CD4-positive, alpha-beta T cell treated with Interferon alpha-2 for 1 hour (primary cell): ENCODE measurements at regions not wholly inside any gene's neighbourhood (a gene's known extent, or its start where the extent isn't known, plus 50 kb on each side); places are given as distances from the start of the nearest gene placed in this dataset.
"Not testable (repeated sequence)": the region's sequence is repeated elsewhere in the genome, so short reads cannot be mapped to it uniquely, and the experiment has no call there.

ENCODE experiments used
- DNase-seq, 2 donors: peaks; one replicate each; pipeline ENCODE4 v3.0.0-alpha.2; 2020 to 2022

DNA sequence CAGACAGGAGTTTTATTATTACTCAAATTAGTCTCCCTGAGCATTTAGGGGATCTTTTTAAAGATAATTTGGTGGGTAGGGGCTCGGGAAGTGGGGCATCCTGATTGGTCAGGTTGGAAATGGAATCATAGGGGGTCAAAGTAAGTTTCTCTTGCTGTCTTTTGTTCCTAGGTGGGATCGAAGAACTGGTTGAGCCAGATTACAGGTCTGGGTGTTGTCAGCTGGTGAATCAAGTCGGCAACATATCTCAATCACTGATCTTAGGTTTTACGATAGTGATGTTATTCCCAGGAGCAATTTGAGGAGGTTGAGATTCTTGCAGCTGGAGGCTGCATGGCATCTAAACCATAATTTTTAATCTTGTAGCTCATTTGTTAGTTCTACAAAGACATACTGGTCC lies 629.5 kb upstream of the AMOT start:
- DNase-seq, result no peak

DNA sequence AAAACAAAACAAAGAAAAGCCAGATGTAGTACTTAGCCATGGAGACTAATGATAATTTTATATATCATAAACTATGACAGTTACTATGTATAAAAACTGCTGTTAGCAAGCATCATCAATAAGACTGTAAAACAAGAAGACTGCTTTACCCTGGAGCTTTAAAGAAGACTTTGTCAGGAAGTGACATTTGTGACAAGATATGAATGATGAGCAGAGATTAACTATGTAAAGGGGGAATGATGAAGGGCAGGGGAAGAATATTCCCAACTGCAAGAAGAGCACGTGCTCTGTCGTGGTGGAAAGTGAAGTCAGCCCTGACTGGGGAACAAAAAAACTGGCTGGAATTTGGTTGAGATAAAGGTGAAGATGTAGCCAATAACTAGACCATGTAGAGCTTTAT lies 617.1 kb upstream of the AMOT start:
- DNase-seq, result no peak

DNA sequence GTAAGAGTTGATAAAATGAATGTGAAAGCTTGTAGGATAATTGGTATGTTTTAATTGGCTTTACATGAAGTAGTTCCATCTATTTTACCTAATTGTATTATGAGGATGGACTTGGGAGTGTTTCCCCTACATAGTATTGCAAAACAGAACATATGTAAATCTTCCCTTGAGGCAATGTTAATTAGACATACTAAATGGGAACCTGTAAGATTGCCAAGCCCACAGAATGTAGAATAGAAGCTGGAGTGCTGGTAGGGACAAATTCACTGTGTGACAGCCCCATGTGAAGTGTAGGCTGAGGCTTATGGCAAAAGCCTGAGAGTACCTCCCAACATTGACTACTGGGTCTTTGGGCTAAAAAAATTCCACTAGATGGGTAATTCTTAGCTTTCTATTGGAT lies 615.0 kb upstream of the AMOT start:
- DNase-seq, result no peak

DNA sequence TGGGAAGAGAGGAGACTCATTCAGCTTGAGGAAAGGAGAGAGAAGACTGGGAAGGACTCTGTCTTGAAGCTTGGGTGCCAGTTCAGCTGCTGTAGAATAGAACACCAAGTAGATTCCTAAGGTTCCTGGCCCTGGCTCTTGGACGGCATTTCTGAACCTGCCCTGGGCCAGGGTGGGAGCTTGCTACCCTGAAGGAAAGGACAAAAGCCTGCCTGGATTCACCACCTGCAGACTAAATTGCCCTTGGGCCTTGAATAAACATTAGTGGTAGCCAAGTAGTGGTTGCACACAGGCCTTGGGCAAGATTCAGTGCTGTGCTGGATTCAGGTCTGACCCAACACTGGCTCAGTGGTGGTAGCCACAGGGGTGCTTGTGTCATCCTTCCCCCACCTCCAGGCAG lies 588.4 kb upstream of the AMOT start:
- DNase-seq, result no peak

DNA sequence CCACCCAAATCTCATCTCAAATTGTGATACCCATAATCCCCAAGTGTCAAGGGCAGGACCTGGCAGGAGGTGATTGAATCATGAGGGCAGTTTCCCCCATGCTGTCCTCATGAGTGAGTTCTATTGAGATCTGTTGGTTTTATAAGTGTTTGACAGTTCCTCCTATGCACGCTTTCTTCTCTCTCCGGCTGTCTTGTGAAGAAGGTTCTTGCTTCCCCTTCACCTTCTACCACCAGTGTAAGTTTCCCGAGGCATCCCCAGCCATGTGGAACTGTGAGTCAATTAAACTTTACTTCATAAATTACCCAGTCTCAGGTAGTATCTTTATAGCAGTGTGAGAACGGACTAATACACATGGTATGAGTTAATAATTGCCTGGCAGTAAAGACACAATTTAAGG lies 581.7 kb upstream of the AMOT start:
- no peak for DNase-seq

DNA sequence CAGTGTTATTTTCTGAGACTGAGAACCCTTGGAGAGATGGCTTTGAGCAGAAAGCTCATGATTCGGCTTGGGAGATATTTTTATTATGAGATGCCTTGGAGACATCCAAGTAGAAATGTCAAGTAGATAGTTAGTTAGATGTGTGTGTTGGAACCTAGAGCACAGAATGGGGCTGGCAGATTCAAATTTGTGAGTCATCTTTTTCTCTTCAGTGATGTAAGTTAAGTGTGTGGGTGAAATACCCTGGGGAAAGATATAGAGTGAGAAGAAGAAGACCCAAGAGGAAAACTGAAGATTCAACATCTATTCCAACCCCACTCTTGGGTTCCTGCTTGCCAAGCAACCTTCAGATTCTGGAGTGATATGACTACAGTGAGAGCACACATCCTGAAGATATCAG lies 580.8 kb upstream of the AMOT start:
- no peak for DNase-seq

DNA sequence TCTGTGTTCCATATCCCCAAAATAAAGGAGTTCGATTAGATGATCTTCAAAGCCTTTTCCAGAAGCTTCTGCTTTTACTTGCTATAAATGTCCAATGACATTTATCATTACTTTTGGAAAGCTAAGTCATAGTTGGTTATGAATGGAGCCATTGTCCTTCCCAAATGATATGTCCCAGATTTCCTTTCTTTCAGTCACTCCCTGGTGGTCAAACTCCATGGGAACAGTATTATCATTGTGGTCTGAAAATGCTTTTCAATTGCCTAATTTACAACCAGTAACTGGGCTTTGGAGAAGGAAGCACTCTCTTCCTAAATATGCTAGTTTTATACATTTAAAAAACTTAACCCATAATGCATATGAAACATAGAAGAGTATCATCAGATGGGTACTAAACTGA lies 571.5 kb upstream of the AMOT start:
- DNase-seq, result no peak

DNA sequence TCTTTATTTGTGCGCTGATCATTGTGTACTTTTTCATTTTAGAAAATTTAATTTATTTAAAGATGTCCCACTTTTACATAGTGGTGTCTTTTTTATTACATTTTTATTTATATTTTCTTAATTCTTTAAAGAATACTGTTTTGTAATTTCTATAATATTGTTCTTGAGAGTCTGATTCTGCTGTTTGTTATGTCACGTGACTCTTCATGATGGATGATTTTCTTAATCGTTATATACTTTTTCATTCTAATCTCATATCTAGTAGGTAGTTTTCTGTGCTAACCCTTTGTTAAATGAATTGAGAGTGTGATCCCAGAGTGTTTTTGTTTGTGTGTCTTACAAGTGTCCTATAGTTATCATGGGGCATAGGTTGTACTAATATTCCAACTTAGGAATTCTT lies 568.2 kb upstream of the AMOT start:
- no peak for DNase-seq

DNA sequence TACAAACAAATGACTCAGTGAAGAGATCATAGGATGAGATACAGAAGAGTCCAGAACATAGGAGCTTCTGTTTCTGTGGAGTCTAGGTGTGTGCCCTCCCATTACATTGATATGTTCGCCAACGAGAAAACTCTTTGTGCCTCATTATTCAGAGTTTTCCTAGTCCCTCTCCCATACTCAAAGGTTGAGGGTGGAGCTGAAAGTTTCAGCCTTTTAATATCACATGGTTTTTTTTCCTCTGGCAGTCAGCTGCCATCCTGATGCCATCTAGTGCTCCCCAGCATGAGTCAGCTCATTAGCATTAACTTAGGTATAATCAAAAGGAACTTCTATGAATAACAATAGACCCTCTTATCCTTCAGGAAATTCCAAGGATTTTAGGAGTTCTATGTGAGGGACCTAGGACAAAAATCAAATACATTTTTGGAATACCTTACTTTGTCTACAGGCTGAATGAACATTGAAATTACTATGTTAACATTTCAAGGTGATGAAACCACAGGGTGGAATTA lies 559.6 kb upstream of the AMOT start:
- DNase-seq, result no peak

DNA sequence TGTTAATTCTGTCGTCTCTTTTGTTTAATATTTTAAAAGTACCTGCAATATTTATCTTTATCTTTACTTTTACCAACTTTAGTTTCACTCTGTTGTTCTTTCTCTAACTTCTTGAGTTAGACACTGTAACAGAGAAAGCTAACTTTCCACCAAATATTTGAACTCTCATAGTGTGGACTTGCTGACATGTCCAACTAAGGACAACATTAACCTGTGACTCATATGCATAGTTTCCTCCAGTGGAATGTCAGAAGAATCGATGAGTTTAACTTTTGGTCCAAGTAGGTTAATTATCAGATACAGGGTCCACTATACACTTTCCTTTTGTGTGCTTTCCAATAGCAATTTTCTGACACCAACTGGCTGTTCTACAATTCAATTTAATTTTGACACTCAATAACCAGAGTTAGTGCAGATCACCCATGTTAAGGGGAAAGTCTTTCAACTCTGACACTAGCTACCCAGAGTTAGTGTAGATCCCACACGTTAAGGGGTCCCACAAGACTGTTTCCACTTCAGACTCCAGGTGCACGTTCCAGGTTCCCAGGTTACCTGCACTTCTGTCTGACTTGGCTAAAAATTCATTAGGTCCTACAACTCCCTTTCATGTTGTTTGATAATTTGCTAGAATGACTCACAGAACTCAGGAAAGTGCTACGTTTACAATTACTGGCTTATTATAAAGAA lies 559.0 kb upstream of the AMOT start:
- no peak for DNase-seq

DNA sequence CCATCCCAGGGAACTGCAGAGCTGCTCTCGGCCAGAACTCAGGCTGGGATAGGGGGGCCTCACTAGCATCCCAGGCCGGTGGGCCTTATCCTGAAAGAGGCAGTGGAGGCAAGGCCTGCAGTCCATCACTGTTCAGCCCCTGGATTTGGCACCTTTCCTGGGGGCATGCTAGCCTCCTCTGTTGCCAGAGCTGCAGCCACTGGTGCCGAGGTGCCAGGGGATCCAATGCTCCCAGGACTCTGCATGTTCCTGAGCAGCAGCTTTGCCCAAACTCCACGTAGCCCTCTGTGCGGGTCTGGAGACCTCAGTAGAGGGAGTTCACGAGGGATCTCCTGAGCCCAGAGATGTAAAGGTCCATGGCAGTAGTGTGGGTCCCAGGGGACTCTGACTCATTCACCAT lies 551.7 kb upstream of the AMOT start:
- DNase-seq, result no peak

DNA sequence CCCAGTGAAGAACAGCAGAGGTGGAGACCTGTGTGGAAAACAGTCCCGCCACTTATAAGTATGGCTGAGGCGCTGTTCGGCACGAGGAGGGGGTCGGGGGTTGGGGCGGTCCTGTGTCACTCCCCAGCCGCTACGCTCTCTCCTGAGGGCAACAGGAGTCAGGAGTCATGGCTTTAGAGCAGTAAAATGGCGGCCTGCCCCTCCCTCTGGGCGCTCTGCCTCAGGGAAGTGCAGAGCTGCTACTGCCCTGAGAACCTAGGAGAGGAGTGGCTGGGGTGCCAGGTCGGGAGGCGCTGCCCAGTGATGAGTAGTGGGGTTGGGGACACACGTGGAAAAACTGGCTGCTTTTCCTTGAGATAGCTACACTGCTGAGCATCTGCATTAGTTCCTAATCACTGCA lies 551.2 kb upstream of the AMOT start:
- DNase-seq, result no peak

DNA sequence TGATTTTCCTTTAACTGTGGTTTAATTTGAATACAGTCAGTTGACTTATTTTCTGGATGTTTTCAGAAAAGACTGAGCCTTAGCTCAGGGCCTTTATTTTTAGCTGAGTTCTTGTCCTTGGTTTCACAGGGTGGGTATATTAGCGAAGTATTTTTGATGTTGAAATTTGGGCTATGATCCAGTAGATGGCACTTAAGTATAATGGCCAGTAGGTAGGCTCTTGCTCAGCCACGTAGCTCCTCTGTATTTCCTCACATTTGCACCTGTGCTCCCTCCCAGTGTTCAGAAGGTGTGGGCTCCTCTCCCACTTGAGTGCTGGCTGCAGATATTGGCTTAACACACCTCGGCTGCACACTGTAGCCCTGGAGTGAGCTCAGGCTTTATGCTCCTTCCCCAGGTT lies 549.9 kb upstream of the AMOT start:
- no peak for DNase-seq

DNA sequence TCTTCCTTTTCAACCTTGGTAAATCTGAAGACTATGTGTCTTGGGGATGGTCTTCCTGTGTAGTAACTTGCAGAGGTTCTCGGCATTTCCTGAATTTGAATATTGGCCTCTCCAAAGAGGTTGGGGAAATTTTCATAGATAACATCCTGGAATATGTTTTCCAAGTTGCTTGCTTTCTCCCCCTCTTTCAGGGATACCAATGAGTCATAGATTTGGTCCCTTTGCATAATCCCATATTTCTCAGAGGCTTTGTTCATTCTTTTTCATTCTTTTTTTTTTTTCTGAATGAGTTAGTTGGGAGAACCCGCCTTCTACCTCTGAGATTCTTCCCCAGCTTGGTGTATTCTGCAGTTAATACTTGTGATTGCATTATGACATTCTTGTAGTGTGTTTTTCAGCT lies 549.2 kb upstream of the AMOT start:
- DNase-seq, result no peak

DNA sequence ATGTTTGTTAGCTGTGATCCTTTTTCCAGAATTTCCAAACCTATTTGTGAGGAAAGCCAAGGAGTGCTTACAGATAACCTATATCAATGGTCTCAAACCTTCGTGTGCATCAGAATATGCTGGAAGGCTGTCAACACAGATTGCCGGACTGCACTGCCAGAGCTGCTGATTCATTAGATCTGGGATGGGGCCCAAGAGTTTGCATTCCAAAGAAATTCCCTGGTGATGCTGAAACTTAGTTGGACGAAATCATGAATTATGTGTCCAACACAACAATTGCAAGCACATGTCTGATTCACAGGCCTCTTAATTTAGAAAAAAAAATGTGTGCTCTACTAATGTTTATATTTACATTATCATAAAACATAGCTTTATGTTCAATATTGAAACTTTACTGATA lies 544.0 kb upstream of the AMOT start:
- DNase-seq, result no peak

DNA sequence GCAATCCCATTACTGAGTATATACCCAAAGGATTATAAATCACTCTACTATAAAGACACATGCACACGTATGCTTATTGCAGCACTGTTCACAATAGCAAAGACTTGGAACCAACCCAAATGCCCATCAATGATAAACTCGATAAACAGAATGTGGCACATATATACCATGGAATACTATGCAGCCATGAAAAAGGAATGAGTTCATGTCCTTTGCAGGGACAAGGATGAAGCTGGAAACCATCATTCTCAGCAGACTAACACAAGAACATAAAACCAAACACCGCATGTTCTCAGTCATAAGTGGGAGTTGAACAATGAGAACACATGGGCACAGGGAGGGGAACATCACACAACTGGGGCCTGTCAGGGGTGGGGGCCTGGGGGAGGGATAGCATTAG lies 532.8 kb upstream of the AMOT start:
- not testable (repeated sequence) for DNase-seq

DNA sequence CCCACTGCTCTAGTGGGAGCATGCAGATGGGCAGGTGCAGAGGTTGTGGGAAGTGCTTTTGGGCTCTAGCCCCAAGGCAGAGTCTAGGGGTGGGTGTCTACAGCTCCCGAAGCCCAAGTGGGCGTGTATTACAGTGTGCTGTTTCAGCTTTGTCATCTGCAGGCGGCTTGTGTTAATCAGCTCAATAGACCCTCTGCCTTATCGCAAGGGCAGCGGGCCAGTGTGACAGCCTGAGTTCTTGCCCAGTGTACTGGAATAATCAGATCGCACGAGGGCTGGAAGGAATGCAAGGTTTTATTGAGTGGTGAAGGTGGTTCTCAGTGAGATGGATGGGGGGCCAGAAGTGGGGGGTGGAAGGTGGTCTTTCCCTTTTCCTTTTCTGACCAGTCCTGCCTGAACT lies 529.4 kb upstream of the AMOT start:
- no peak for DNase-seq

DNA sequence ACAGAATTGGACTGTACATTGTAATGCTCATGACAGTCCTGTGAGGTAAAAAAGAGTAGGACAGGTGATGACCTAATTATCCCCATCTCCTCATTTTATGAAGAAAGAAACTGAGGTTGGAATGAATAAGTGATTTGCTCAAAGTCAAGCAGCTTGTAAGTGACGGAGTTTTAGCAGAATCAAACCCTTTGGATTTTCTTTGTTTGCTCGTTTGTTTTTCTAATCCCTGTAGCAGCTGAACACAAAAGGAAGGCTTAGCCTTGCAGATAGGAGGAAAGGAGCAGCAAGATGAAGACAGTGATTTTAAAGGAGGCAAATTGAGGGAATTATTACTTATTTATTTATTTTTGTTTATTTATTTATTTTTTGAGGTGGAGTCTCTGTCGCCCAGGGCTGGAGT lies 528.4 kb upstream of the AMOT start:
- DNase-seq, result no peak

DNA sequence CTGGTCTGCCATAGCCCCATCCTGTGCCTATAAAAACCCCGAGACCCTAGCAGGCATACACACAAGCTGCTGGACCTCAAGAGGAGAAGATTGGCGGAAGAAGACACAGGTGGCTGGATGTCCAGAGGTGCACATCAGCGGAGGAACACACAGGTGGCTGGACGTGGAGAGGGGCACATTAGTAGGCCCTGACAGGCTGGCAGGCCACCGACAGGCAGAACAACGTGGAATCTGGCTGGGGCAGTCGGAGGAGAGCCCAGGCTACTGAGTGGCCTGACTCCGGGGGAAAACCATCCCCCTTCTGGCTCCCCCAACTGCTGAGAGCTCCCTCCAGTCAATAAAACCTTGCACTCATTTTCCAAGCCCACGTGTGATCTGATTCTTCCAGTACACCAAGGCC lies 512.5 kb upstream of the AMOT start:
- DNase-seq, result no peak

DNA sequence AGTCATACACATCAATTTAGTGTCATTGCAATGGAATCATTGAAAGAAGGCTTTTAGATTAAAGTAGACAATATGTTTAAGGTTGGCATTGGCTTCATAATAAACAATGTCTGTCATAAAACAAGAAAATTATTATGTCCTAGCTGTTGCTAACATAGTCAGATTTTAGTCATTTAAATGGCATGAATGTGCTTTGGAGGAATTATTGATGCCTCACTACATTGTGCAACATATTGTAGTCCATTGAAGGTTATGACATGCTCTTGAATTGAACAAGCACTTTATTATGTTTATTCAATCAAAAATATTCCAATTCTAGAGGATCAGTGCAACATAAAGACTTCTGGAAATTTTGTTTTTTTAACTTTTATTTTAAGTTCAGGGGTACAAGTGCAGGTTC lies 489.8 kb upstream of the AMOT start:
- no peak for DNase-seq

DNA sequence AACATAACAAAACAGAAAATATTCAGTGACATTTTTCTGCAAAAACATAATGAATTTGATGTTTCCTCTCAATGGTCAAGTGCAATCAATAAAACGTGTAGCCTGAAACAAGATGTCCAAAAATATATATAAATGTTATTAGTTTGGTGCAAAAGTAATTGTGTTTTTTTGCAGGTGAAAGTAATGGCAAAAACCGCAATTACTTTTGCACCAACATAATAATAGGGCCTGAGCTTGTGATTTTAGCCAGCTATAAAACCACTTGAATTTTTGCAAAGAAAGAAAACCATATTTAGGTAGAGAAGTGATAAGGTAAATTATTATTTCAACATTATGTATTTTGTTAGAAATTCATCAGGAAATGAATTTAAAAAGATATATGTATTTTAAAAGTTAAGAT lies 475.3 kb upstream of the AMOT start:
- DNase-seq, result no peak

DNA sequence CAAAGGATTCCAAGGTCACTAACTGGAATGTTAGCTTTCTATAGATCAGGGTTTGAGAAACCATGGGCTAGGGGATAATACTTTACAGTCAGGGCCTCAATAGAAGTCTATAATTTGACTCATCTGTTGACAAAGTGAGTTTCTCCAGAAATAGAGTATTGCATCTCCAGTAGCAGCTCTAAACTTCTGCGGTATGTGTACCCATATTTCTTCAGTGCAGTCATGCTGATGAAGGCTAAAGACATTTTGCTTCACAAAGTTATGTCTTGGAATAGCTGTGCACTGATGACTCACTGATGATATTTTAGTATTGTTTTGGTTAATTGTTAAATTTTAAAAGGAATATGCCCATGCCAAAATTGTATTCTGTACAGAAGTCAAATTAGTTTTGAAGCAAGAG lies 464.9 kb upstream of the AMOT start:
- no peak for DNase-seq

DNA sequence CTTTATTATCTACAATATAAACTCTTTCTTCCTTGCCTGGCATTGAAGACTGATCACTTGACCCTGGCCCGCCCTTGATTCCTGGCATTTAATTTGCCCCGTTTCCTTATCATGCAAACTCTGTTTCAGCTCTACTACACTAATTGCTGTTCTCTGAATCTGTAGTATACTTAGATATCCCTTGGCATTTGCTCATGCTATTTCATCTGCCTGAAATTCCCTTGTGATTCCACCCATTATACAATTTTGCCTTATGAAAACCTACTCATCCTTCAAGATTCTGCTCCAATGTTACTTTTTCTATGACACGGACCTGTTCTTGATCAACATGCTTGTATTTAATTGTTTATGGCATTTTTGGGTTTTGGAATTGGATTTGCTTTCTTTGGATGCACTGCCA lies 459.9 kb upstream of the AMOT start:
- DNase-seq, result no peak

DNA sequence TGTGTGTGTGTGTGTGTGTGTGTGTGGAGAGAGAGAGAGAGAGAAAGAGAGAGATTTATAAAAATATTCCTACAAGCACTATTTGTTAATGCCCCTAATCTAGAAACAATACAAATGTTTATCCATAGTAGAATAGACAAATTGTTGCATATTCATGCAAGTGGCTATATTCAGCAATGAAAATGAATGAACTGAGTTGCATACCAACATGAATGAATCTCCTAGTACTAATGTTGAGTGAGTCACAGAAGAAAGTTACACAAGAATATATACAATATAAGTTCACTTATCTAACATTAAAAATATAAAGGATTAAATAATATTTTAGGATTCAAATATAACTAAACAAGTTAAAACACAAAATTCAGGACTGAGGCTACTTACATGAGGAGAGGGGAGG lies 456.8 kb upstream of the AMOT start:
- no peak for DNase-seq

DNA sequence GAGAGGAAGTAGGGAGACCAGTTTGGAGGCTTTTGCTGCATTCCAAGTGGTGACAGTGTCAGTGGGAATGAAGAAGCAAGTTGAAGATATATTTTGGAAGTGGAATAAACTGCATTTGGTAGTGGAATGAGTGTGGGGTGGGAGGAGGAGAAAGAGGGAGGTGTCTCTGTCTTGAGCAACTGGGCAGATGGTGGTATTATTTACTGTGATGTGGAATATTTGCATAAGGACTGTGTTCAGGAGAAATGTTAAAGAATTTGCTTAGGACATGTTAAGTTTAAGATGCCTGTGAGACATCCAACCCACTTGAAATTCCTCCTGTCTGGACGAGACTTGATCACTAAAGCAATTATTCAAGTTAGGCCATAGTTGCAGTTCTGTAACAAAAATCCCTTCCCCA lies 448.9 kb upstream of the AMOT start:
- no peak for DNase-seq

DNA sequence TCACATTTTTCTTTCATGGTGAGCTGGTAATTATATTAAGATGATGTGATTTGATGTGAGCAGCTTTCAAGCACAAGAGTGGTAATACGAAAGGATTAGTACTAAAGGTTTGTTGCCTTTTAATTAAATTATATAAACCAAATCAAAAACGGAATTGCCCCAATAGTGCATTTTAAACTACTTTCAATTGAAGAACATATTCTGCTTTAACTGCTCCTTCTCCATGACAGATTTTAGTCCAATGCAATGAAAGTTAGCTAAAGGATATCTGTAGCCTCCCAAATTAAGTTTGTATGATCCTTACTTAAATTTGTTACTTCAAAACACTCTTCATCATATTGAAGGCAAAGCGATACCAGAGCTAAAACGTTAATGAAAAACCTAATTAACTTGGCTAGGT lies 447.1 kb upstream of the AMOT start:
- DNase-seq, result no peak
